ENCODE measurements at regions not wholly inside any gene's neighbourhood (a gene's known extent, or its start where the extent isn't known, plus 50 kb on each side); places are given as distances from the start of the nearest gene placed in this dataset.
A peak's percentile ranks its signal among the peaks of the same experiment; 100 is the strongest.

DNA sequence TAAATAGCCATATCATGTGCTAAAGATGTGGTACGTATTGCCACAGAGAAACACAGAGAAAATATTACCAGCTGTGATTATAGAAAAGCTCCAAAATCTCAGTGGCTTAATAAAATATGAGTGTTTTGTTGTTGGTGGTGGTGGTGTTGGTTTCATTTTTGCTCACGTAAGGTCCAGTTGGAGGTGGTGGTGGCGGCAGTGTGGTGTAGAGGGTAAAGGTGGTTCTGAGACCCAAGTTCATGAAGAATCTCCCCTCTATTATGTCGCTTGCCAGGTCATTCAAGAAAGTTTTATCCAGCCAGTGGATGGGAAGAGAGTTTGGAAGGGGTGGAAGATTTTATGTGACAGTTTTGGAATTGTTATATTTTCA is 217.6 kb upstream of the SAMSN1 start (continued):
- no peak for TF ChIP-seq ATF7 (IDR thresholded peaks at IDR 0.05; ENCODE audit: low read depth)
- TF ChIP-seq BCL11A (IDR thresholded peaks at IDR 0.05; ENCODE audit: low read depth, low read length), result peak; percentile 56; the same call in 1 of the 2 replicates
- no peak for TF ChIP-seq NFYB (IDR thresholded peaks at IDR 0.05; ENCODE audit: insufficient read depth, low read depth, low read length)
- TF ChIP-seq SIX5 (IDR thresholded peaks at IDR 0.05; ENCODE audit: low read depth, low read length, severe bottlenecking), result no peak
- no peak for TF ChIP-seq POLR2AphosphoS5 (IDR thresholded peaks at IDR 0.05; ENCODE audit: low read length)
- TF ChIP-seq, protein P1, sequence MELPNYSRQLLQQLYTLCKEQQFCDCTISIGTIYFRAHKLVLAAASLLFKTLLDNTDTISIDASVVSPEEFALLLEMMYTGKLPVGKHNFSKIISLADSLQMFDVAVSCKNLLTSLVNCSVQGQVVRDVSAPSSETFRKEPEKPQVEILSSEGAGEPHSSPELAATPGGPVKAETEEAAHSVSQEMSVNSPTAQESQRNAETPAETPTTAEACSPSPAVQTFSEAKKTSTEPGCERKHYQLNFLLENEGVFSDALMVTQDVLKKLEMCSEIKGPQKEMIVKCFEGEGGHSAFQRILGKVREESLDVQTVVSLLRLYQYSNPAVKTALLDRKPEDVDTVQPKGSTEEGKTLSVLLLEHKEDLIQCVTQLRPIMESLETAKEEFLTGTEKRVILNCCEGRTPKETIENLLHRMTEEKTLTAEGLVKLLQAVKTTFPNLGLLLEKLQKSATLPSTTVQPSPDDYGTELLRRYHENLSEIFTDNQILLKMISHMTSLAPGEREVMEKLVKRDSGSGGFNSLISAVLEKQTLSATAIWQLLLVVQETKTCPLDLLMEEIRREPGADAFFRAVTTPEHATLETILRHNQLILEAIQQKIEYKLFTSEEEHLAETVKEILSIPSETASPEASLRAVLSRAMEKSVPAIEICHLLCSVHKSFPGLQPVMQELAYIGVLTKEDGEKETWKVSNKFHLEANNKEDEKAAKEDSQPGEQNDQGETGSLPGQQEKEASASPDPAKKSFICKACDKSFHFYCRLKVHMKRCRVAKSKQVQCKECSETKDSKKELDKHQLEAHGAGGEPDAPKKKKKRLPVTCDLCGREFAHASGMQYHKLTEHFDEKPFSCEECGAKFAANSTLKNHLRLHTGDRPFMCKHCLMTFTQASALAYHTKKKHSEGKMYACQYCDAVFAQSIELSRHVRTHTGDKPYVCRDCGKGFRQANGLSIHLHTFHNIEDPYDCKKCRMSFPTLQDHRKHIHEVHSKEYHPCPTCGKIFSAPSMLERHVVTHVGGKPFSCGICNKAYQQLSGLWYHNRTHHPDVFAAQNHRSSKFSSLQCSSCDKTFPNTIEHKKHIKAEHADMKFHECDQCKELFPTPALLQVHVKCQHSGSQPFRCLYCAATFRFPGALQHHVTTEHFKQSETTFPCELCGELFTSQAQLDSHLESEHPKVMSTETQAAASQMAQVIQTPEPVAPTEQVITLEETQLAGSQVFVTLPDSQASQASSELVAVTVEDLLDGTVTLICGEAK (IDR thresholded peaks at IDR 0.05; ENCODE audit: borderline replicate concordance), result no peak
- no peak for TF ChIP-seq YBX1 (IDR thresholded peaks at IDR 0.05)
- no peak for TF ChIP-seq FOXK2 (IDR thresholded peaks at IDR 0.05)
- TF ChIP-seq NFXL1 (IDR thresholded peaks at IDR 0.05; ENCODE audit: borderline replicate concordance), result no peak
- TF ChIP-seq, protein P2, sequence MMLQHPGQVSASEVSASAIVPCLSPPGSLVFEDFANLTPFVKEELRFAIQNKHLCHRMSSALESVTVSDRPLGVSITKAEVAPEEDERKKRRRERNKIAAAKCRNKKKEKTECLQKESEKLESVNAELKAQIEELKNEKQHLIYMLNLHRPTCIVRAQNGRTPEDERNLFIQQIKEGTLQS (IDR thresholded peaks at IDR 0.05; ENCODE audit: borderline replicate concordance, extremely low read depth, low read depth, low read length), result no peak
- no peak for TF ChIP-seq EZH2 (IDR thresholded peaks at IDR 0.05; ENCODE audit: borderline replicate concordance, control insufficient read depth, low read depth, low read length)
- TF ChIP-seq BHLHE40 (IDR thresholded peaks at IDR 0.05; ENCODE audit: borderline replicate concordance in 1 of 2, low read depth in 2 of 2, low read length in 1 of 2), result 0 out of 4 replicates have a peak, but pooled peaks of 1 of the 2 experiments have one; percentile 5
- no peak for TF ChIP-seq KAT2A (conservative IDR thresholded peaks at IDR 0.05; ENCODE audit: control insufficient read depth, low read depth, low read length)
- peak; percentile 62 for TF ChIP-seq RUNX3 (IDR thresholded peaks at IDR 0.05; ENCODE audit: low read length)
- TF ChIP-seq CREB1 (IDR thresholded peaks at IDR 0.05; ENCODE audit: low read depth), result no peak
